Breast epithelium (tissue), 3 donors: ENCODE measurements at regions not wholly inside any gene's neighbourhood (a gene's known extent, or its start where the extent isn't known, plus 50 kb on each side); places are given as distances from the start of the nearest gene placed in this dataset.

ENCODE experiments used
- CTCF ChIP-seq, 3 donors: fragments of 450-650 bp; IDR thresholded peaks; one replicate each; pipeline ENCODE4 v1.5.1; 2016 to 2017; ENCODE audit warnings: antibody characterized with exemption in 3 of 3, mild to moderate bottlenecking in 3 of 3, moderate library complexity in 3 of 3
- POLR2AphosphoS5 ChIP-seq, 3 donors: sonication (generic); formaldehyde crosslinking; IDR thresholded peaks; one replicate each; pipeline ENCODE4 v1.6.1; 2017; ENCODE audit warnings: antibody characterized with exemption in 3 of 3

- TF ChIP-seq POLR2AphosphoS5 (IDR thresholded peaks at IDR 0.05) (no peak), CTCF (IDR thresholded peaks at IDR 0.05) (no peak)
These were observed 263.5 kb downstream of the NOVA1 start for GRCh38 chr14:26334288-26334687.
